HG02610 (cell line): ENCODE measurements at regions not wholly inside any gene's neighbourhood (a gene's known extent, or its start where the extent isn't known, plus 50 kb on each side); places are given as distances from the start of the nearest gene placed in this dataset.
"Not testable (repeated sequence)": the region's sequence is repeated elsewhere in the genome, so short reads cannot be mapped to it uniquely, and the experiment has no call there.

Source experiments
- ATAC-seq: cut with Tn5 transposase; IDR thresholded peaks from one replicate; pipeline ENCODE4 v1.9.1; 2021; ENCODE audit warnings: mild to moderate bottlenecking, moderate library complexity; ENCODE audit not compliant: unreplicated experiment

- ATAC-seq, result not testable (repeated sequence)
Observed at GRCh38 chr7:84880326-84880997, 306.4 kb downstream of the SEMA3D start.

- ATAC-seq, result no peak
Observed at GRCh38 chr7:84879570-84880325, 307.1 kb downstream of the SEMA3D start.

- no peak for ATAC-seq
Observed at GRCh38 chr7:84877943-84878570, 308.8 kb downstream of the SEMA3D start.

- ATAC-seq, result no peak
Observed at GRCh38 chr7:84876061-84876821, 310.6 kb downstream of the SEMA3D start.

GRCh38 chr7:84865560-84865959, 321.3 kb downstream of the SEMA3D start:
- ATAC-seq, result no peak

GRCh38 chr7:84857336-84857735, 329.5 kb downstream of the SEMA3D start:
- ATAC-seq, result no peak

GRCh38 chr7:84855758-84856157, 331.1 kb downstream of the SEMA3D start:
- ATAC-seq, result no peak

GRCh38 chr7:84848974-84849372, 337.9 kb downstream of the SEMA3D start:
- ATAC-seq, result not testable (repeated sequence)

GRCh38 chr7:84848219-84848973, 338.5 kb downstream of the SEMA3D start:
- no peak for ATAC-seq

- no peak for ATAC-seq
Observed at GRCh38 chr7:84847790-84848189, 339.1 kb downstream of the SEMA3D start.

GRCh38 chr7:84847038-84847437, 339.8 kb downstream of the SEMA3D start:
- ATAC-seq, result no peak

- ATAC-seq, result no peak
Observed at GRCh38 chr7:84845971-84846370, 340.9 kb downstream of the SEMA3D start.

- ATAC-seq, result no peak
Observed at GRCh38 chr7:84844771-84845170, 342.1 kb downstream of the SEMA3D start.

- ATAC-seq, result no peak
Observed at GRCh38 chr7:84841809-84842208, 345.0 kb downstream of the SEMA3D start.

- ATAC-seq, result no peak
Observed at GRCh38 chr7:84838857-84839256, 348.0 kb downstream of the SEMA3D start.

GRCh38 chr7:84837405-84837804, 349.5 kb downstream of the SEMA3D start:
- ATAC-seq, result no peak

- no peak for ATAC-seq
Observed at GRCh38 chr7:84829719-84830118, 357.1 kb downstream of the SEMA3D start.

GRCh38 chr7:84824057-84824651, 362.7 kb downstream of the SEMA3D start:
- ATAC-seq, result no peak

- no peak for ATAC-seq
Observed at GRCh38 chr7:84823530-84823929, 363.3 kb downstream of the SEMA3D start.

- no peak for ATAC-seq
Observed at GRCh38 chr7:84822941-84823510, 363.8 kb downstream of the SEMA3D start.
